WTC11 (cell line): ENCODE measurements at regions not wholly inside any gene's neighbourhood (a gene's known extent, or its start where the extent isn't known, plus 50 kb on each side); places are given as distances from the start of the nearest gene placed in this dataset.

Experiments
- ATF1 ChIP-seq: sonication (generic); formaldehyde crosslinking; IDR thresholded peaks from 2 replicates; pipeline ENCODE4 v1.8.1; 2023; ENCODE audit warnings: mild to moderate bottlenecking, moderate library complexity, missing genetic modification reagents
- CREB1 ChIP-seq: sonication (generic); formaldehyde crosslinking; IDR thresholded peaks from 2 replicates; pipeline ENCODE4 v1.8.0; 2023; ENCODE audit warnings: mild to moderate bottlenecking, missing genetic modification reagents
- JUN ChIP-seq: sonication (generic); formaldehyde crosslinking; IDR thresholded peaks from 2 replicates; pipeline ENCODE4 v1.8.0; 2023; ENCODE audit warnings: mild to moderate bottlenecking, missing genetic modification reagents
- STAT6 ChIP-seq: sonication (generic); formaldehyde crosslinking; conservative IDR thresholded peaks from 2 replicates; pipeline ENCODE4 v1.8.1; 2023; ENCODE audit warnings: mild to moderate bottlenecking, low read depth, missing genetic modification reagents, moderate library complexity
- TEAD4 ChIP-seq: sonication (generic); formaldehyde crosslinking; IDR thresholded peaks from 2 replicates; pipeline ENCODE4 v1.8.0; 2022; ENCODE audit warnings: mild to moderate bottlenecking, missing genetic modification reagents
- USF1 ChIP-seq: sonication (generic); formaldehyde crosslinking; IDR thresholded peaks from 2 replicates; pipeline ENCODE4 v1.8.0; 2022; ENCODE audit warnings: mild to moderate bottlenecking, missing genetic modification reagents
- USF2 ChIP-seq: sonication (generic); formaldehyde crosslinking; IDR thresholded peaks from 2 replicates; pipeline ENCODE4 v1.8.1; 2023; ENCODE audit warnings: mild to moderate bottlenecking, missing genetic modification reagents, moderate library complexity
- ZNF219 ChIP-seq: sonication (generic); formaldehyde crosslinking; IDR thresholded peaks from 2 replicates; pipeline ENCODE4 v1.8.0; 2023; ENCODE audit warnings: missing genetic modification reagents, mild to moderate bottlenecking, borderline replicate concordance
- ZNF232 ChIP-seq: sonication (generic); formaldehyde crosslinking; IDR thresholded peaks from 2 replicates; pipeline ENCODE4 v1.8.0; 2022; ENCODE audit warnings: mild to moderate bottlenecking, missing genetic modification reagents
- TF ChIP-seq, protein P1 (sequence below): sonication (generic); formaldehyde crosslinking; IDR thresholded peaks from 2 replicates; pipeline ENCODE4 v1.8.1; 2022; ENCODE audit warnings: mild to moderate bottlenecking, moderate library complexity, missing genetic modification reagents
- TF ChIP-seq, protein P2 (sequence below): fragments of 200-600 bp; IDR thresholded peaks from 2 replicates; pipeline ENCODE4 v1.8.0; 2022; ENCODE audit warnings: antibody characterized with exemption

DNA sequence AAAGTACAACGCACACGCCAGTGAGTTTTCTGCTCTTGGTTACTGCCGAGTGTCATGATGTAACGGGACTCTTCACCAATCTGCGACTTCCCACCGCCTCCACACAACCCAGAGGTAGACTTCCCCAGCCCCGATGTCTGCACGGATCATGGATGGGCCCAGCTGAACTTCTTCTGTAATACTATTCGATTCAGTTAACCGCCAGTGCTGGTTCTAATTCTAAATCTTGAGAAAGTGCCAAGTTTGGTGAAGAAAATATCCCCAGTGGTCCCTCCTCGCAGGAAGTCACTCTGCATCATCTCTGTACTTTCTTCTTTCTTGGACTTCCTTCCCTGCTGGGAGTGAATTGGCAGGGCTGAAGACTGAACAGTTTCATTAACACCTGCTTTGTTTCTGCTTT lies 77.6 kb upstream of the SLC35F4 start:
- TF ChIP-seq STAT6 (CRISPR knock-in tag) (no peak), USF1 (CRISPR knock-in tag) (no peak), TEAD4 (CRISPR knock-in tag) (no peak), JUN (CRISPR knock-in tag) (no peak), USF2 (CRISPR knock-in tag) (no peak), ZNF219 (no peak), CREB1 (CRISPR knock-in tag) (no peak), ZNF232 (CRISPR knock-in tag) (no peak), ATF1 (CRISPR knock-in tag) (no peak)
- TF ChIP-seq, protein P1, sequence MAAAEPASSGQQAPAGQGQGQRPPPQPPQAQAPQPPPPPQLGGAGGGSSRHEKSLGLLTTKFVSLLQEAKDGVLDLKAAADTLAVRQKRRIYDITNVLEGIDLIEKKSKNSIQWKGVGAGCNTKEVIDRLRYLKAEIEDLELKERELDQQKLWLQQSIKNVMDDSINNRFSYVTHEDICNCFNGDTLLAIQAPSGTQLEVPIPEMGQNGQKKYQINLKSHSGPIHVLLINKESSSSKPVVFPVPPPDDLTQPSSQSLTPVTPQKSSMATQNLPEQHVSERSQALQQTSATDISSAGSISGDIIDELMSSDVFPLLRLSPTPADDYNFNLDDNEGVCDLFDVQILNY (CRISPR knock-in tag): no peak
- TF ChIP-seq, protein P2, sequence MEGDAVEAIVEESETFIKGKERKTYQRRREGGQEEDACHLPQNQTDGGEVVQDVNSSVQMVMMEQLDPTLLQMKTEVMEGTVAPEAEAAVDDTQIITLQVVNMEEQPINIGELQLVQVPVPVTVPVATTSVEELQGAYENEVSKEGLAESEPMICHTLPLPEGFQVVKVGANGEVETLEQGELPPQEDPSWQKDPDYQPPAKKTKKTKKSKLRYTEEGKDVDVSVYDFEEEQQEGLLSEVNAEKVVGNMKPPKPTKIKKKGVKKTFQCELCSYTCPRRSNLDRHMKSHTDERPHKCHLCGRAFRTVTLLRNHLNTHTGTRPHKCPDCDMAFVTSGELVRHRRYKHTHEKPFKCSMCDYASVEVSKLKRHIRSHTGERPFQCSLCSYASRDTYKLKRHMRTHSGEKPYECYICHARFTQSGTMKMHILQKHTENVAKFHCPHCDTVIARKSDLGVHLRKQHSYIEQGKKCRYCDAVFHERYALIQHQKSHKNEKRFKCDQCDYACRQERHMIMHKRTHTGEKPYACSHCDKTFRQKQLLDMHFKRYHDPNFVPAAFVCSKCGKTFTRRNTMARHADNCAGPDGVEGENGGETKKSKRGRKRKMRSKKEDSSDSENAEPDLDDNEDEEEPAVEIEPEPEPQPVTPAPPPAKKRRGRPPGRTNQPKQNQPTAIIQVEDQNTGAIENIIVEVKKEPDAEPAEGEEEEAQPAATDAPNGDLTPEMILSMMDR: no peak
